Muscle layer of colon (tissue), 2 donors: ENCODE measurements at regions not wholly inside any gene's neighbourhood (a gene's known extent, or its start where the extent isn't known, plus 50 kb on each side); places are given as distances from the start of the nearest gene placed in this dataset.

Experiments used
- H3K27ac ChIP-seq: one replicate; pipeline ENCODE4 v1.7.0; 2013; ENCODE audit warnings: low read depth, mild to moderate bottlenecking, low read length, moderate library complexity
- H3K27me3 ChIP-seq, 2 donors: one replicate each; pipeline ENCODE4 v1.7.0; 2013; ENCODE audit warnings: low read length in 2 of 2, mild to moderate bottlenecking in 2 of 2; ENCODE audit not compliant: insufficient read depth in 2 of 2, control insufficient read depth in 1 of 2
- H3K36me3 ChIP-seq: one replicate; pipeline ENCODE4 v1.7.0; 2013; ENCODE audit warnings: mild to moderate bottlenecking, low read length; ENCODE audit not compliant: insufficient read depth
- H3K4me1 ChIP-seq: one replicate; pipeline ENCODE4 v1.7.0; 2013; ENCODE audit warnings: mild to moderate bottlenecking, low read length; ENCODE audit not compliant: insufficient read depth
- H3K4me3 ChIP-seq, 2 donors: one replicate each; pipeline ENCODE4 v1.7.0; 2013; ENCODE audit warnings: low read length in 2 of 2, low read depth in 1 of 2, mild to moderate bottlenecking in 1 of 2, moderate library complexity in 1 of 2
- H3K9ac ChIP-seq: one replicate; pipeline ENCODE4 v1.7.0; 2013; ENCODE audit warnings: low read length
- H3K9me3 ChIP-seq: one replicate; pipeline ENCODE4 v1.7.0; 2013; ENCODE audit warnings: mild to moderate bottlenecking, low read length
- donor health status: abdominal sarcoma.
- donor health status: Adenocarcinoma of cecum.

- Histone ChIP-seq H3K9ac (no peak overlapping the region), H3K4me1 (no peaks in the 10 kb centered on the region), H3K36me3 (no peaks in the 10 kb centered on the region), H3K27ac (no peak overlapping the region), H3K4me3 (no peak overlapping the region), H3K27me3 (no peaks in the 10 kb centered on the region), H3K9me3 (no peaks in the 10 kb centered on the region)
These were observed 543.7 kb upstream of the TMEM132C start for GRCh38 chr12:127723251-127723650.

GRCh38 chr12:127726671-127727315 is 540.2 kb upstream of the TMEM132C start:
- no peak overlapping the region for H3K9ac ChIP-seq
- H3K27me3 ChIP-seq = no peaks in the 10 kb centered on the region

GRCh38 chr12:127728285-127728684 is 538.7 kb upstream of the TMEM132C start:
- H3K4me3 ChIP-seq = no peak overlapping the region
- H3K9me3 ChIP-seq = no peaks in the 10 kb centered on the region
- H3K36me3 ChIP-seq = no peaks in the 10 kb centered on the region
- no peaks in the 10 kb centered on the region for H3K4me1 ChIP-seq
- no peaks in the 10 kb centered on the region for H3K27me3 ChIP-seq
- H3K9ac ChIP-seq = no peak overlapping the region
- no peak overlapping the region for H3K27ac ChIP-seq

More at GRCh38 chr12:127726671-127727315, 540.2 kb upstream of the TMEM132C start:
- no peak overlapping the region for H3K27ac ChIP-seq
- H3K36me3 ChIP-seq = no peaks in the 10 kb centered on the region
- no peaks in the 10 kb centered on the region for H3K9me3 ChIP-seq
- H3K4me3 ChIP-seq = no peak overlapping the region
- no peaks in the 10 kb centered on the region for H3K4me1 ChIP-seq

- no peaks in the 10 kb centered on the region for H3K4me1 ChIP-seq
- H3K27me3 ChIP-seq = no peaks in the 10 kb centered on the region
- no peaks in the 10 kb centered on the region for H3K36me3 ChIP-seq
- no peaks in the 10 kb centered on the region for H3K9me3 ChIP-seq
- no peak overlapping the region for H3K4me3 ChIP-seq
- H3K27ac ChIP-seq = no peak overlapping the region
- no peak overlapping the region for H3K9ac ChIP-seq
These were observed 538.2 kb upstream of the TMEM132C start for GRCh38 chr12:127728729-127729128.

- Histone ChIP-seq H3K9ac (no peak overlapping the region), H3K36me3 (no peaks in the 10 kb centered on the region), H3K9me3 (no peaks in the 10 kb centered on the region), H3K4me1 (no peaks in the 10 kb centered on the region), H3K4me3 (no peak overlapping the region), H3K27me3 (no peaks in the 10 kb centered on the region), H3K27ac (no peak overlapping the region)
These were observed 537.6 kb upstream of the TMEM132C start for GRCh38 chr12:127729381-127729780.

GRCh38 chr12:127731657-127732056 is 535.3 kb upstream of the TMEM132C start:
- Histone ChIP-seq H3K27me3 (no peaks in the 10 kb centered on the region), H3K9ac (no peak overlapping the region)

GRCh38 chr12:127742231-127742630 is 524.7 kb upstream of the TMEM132C start:
- Histone ChIP-seq H3K27me3 (no peaks in the 10 kb centered on the region), H3K27ac (no peak overlapping the region), H3K36me3 (no peaks in the 10 kb centered on the region), H3K9me3 (no peaks in the 10 kb centered on the region), H3K4me1 (no peaks in the 10 kb centered on the region), H3K9ac (no peak overlapping the region), H3K4me3 (no peak overlapping the region)

More at GRCh38 chr12:127731657-127732056, 535.3 kb upstream of the TMEM132C start:
- H3K36me3 ChIP-seq = no peaks in the 10 kb centered on the region
- no peak overlapping the region for H3K27ac ChIP-seq
- H3K4me3 ChIP-seq = no peak overlapping the region
- H3K9me3 ChIP-seq = no peaks in the 10 kb centered on the region
- no peaks in the 10 kb centered on the region for H3K4me1 ChIP-seq

- no peak overlapping the region for H3K4me3 ChIP-seq
- H3K27me3 ChIP-seq = no peaks in the 10 kb centered on the region
- no peaks in the 10 kb centered on the region for H3K9me3 ChIP-seq
- no peaks in the 10 kb centered on the region for H3K4me1 ChIP-seq
- no peak overlapping the region for H3K27ac ChIP-seq
- no peak overlapping the region for H3K9ac ChIP-seq
- H3K36me3 ChIP-seq = no peaks in the 10 kb centered on the region
These were observed 521.3 kb upstream of the TMEM132C start for GRCh38 chr12:127745469-127746212.

- Histone ChIP-seq H3K36me3 (no peaks in the 10 kb centered on the region), H3K27me3 (no peaks in the 10 kb centered on the region), H3K4me1 (no peaks in the 10 kb centered on the region), H3K4me3 (no peak overlapping the region), H3K9ac (no peak overlapping the region), H3K27ac (no peak overlapping the region), H3K9me3 (no peaks in the 10 kb centered on the region)
These were observed 517.6 kb upstream of the TMEM132C start for GRCh38 chr12:127749416-127749815.

GRCh38 chr12:127750076-127750840 is 516.7 kb upstream of the TMEM132C start:
- H3K27ac ChIP-seq = no peak overlapping the region
- H3K9me3 ChIP-seq = no peaks in the 10 kb centered on the region
- H3K36me3 ChIP-seq = no peaks in the 10 kb centered on the region
- H3K4me1 ChIP-seq = no peaks in the 10 kb centered on the region
- no peaks in the 10 kb centered on the region for H3K27me3 ChIP-seq
- H3K4me3 ChIP-seq = no peak overlapping the region
- H3K9ac ChIP-seq = no peak overlapping the region

GRCh38 chr12:127752802-127753201 is 514.2 kb upstream of the TMEM132C start:
- Histone ChIP-seq H3K4me1 (no peaks in the 10 kb centered on the region), H3K9ac (no peak overlapping the region), H3K4me3 (no peak overlapping the region), H3K27me3 (no peaks in the 10 kb centered on the region), H3K9me3 (no peaks in the 10 kb centered on the region), H3K36me3 (no peaks in the 10 kb centered on the region), H3K27ac (no peak overlapping the region)
